Esophagus squamous epithelium (tissue), 4 donors: ENCODE measurements at regions not wholly inside any gene's neighbourhood (a gene's known extent, or its start where the extent isn't known, plus 50 kb on each side); places are given as distances from the start of the nearest gene placed in this dataset.

Experiments used
- POLR2A ChIP-seq, 4 donors: fragments of 450-650 bp; IDR thresholded peaks; one replicate each; pipeline ENCODE4 v1.6.1; 2017; ENCODE audit warnings: antibody characterized with exemption in 4 of 4, mild to moderate bottlenecking in 4 of 4, moderate library complexity in 3 of 4
- TF ChIP-seq, protein P1 (sequence below), 6 experiments: fragments of 450-650 bp in 4 of 6; fragments of 200-600 bp in 2 of 6; sonication (generic) in 2 of 6; IDR thresholded peaks; one replicate each; pipeline ENCODE4 v1.5.1; 2016 to 2019; ENCODE audit warnings: antibody characterized with exemption in 6 of 6, mild to moderate bottlenecking in 4 of 6, moderate library complexity in 4 of 6

- no peak for TF ChIP-seq POLR2A (IDR thresholded peaks at IDR 0.05)
- TF ChIP-seq, protein P1, sequence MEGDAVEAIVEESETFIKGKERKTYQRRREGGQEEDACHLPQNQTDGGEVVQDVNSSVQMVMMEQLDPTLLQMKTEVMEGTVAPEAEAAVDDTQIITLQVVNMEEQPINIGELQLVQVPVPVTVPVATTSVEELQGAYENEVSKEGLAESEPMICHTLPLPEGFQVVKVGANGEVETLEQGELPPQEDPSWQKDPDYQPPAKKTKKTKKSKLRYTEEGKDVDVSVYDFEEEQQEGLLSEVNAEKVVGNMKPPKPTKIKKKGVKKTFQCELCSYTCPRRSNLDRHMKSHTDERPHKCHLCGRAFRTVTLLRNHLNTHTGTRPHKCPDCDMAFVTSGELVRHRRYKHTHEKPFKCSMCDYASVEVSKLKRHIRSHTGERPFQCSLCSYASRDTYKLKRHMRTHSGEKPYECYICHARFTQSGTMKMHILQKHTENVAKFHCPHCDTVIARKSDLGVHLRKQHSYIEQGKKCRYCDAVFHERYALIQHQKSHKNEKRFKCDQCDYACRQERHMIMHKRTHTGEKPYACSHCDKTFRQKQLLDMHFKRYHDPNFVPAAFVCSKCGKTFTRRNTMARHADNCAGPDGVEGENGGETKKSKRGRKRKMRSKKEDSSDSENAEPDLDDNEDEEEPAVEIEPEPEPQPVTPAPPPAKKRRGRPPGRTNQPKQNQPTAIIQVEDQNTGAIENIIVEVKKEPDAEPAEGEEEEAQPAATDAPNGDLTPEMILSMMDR (IDR thresholded peaks at IDR 0.05): no peak
Observed at GRCh38 chr7:153405704-153406485, 646.3 kb upstream of the DPP6 start.
